ENCODE measurements at regions not wholly inside any gene's neighbourhood (a gene's known extent, or its start where the extent isn't known, plus 50 kb on each side); places are given as distances from the start of the nearest gene placed in this dataset.
"Not testable (repeated sequence)": the region's sequence is repeated elsewhere in the genome, so short reads cannot be mapped to it uniquely, and the experiment has no call there.

DNA sequence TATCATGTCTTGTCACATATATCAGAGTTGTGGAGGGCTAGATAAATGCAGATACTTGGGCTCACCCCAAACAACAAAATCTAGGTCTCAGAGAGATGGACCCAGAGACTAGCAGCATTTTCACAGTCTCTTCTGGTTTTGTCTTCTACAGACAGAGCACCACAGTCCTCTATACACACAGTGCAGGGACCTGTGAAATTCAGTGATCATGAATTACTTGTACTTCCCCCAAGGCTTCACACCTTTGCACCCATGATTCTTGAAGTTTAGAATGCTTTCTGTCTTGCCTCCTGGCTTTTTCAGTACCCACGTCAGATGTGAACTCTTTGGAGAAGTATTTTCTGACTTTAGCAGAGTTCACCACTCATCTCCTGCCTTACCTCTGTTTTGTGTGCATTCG, 371.5 kb upstream of the PRR16 start:
- DNase-seq = no peak

DNA sequence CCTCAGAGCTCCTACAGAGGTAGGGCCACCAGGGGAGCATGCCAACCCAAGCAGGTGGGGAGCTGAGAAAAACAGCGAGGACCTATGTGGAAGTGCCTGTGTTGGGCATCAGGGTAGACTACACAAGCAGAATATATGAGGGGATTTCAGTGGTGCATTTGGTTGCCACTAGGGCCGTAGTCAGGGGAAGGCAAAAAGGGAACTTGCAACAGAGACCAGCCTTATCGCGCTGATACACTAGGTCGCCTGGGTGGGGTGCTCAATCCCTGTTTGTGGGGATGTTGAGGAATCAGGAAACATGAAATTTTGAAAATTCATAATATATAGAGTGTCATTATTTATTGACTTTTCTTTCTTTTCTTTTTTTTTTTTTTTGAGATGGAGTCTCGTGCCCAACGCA, 370.9 kb upstream of the PRR16 start:
- no peak for DNase-seq

DNA sequence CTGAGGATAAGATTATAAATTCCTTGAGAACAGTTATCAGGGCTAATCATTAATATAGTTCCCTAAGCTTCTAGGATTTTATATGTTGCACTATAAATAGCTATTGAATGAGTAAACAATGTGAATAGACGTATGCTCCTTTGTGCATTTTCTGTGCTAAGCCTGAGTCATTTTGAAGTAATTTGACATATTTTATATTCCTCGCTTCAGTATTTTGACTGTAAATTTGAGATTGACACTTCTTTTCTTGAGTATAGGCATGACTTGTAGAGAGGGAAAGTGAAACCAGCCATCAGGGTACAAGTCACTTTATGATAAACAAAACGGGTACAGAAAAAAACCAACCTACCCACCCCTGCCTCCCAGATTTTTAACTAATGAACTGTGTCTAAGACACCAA, 367.7 kb upstream of the PRR16 start:
- no peak for DNase-seq

DNA sequence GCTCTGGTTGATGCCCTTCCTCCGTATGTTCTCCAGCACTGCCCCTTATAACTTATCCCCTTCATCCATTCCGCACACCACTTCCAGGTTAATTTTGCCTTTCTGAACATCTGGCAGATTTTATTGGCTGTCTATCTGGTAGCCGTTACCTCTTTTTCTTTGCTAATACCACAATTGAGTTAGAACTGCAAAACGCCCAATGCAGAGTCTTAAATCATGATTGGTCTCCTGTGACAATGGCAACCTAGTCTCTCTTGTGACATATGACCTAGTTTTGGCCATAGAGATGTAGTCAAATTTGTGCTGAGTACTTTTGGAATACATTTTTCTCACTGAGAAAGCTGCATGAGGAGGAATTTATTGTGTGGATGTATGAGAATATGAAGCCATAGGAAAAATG, 365.7 kb upstream of the PRR16 start:
- DNase-seq = no peak

DNA sequence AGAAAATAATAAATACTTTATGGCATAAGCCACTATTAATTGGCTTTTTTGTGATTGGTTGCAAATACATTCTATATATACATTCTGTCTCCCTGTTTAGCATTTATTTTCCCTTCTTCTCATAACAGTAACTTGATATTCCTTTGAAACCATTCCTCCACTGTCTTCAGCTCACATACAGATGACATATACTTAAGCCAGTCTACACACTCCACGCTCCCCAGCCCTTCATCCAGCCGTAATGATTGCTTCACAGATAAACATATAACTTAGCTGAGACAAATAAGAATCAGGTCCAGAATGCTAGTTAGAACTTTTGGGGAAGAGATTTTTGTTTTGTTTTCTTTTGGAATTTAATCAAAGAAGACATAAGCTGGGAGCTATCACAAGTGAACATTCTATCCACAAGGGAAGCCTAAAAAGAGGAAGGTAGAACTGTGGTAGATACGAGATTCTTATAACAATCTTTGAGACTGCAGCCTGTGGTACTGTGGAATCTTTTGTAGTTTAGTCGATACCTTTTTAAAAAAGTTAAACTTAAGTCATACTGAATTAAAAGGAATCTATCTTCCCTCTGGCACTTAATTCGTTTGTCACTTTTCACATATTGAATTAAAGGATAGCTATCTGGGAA, 365.1 kb upstream of the PRR16 start:
- DNase-seq = no peak

DNA sequence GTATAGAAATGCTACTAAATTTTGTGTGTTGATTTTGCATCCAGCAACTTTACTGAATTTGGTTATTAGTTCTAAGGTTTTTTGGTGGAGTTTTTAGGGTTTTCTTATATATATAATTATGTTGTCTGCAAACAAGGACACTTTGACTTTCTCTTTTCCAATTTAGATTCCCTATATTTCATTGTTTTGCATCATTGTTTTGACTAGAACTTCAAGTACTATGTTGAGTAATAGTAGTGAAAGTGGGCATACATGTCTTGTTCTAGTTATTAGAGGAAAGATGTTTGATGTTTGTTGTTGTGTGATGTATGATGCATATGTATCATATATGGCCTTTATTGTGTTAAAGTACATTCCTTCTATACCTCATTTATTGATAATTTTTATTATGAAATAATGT, 362.3 kb upstream of the PRR16 start:
- DNase-seq = no peak

DNA sequence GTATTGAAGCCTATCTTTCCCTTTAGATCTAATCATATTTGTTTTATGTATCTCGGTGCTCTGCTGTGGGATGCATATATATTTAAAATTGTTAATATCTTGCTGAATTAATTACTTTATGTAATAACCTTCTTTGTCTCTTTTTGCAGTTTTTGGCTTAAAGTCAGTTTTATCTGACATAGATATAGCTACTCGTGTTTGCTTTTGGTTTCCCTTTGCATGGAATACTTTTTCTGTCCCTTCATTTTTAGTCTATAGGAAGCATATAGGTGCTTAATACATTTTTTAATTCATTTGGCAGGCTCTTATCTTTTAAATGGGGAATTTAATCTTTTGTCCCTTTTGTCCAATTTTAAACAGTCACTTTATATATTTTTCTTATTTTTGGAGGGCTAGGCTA, 360.6 kb upstream of the PRR16 start:
- DNase-seq = no peak

DNA sequence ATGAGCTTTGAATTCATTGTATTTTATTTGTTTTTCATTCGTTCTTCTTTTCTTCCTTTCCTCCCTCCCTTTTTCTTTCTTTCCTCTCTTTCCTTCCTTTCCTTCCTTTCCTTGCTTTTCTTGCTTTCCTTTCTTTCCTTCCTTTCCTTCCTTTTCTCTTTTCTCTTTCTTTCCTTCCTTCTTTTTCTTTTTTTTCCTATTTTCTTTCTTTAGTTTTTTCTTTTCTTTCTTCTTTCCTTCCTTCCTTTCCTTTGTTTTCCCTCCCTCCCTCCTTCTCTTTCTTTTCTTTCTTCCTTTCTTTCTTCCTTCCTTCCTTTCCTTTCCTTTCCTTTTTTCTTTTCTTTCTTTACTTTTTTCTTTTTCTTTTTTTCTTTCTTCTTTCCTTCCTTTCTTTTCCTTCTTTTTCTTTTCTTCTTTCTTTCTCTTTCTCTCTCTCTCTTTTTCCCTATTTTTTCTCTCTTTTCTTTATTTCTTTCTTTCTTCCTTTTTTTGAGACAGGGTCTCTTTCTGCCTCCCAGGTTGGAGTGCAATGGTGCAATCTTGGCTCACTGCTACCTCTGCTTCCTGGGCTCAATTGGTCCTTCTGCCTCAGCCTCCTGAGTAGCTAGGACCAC, 357.1 kb upstream of the PRR16 start:
- DNase-seq = no peak

DNA sequence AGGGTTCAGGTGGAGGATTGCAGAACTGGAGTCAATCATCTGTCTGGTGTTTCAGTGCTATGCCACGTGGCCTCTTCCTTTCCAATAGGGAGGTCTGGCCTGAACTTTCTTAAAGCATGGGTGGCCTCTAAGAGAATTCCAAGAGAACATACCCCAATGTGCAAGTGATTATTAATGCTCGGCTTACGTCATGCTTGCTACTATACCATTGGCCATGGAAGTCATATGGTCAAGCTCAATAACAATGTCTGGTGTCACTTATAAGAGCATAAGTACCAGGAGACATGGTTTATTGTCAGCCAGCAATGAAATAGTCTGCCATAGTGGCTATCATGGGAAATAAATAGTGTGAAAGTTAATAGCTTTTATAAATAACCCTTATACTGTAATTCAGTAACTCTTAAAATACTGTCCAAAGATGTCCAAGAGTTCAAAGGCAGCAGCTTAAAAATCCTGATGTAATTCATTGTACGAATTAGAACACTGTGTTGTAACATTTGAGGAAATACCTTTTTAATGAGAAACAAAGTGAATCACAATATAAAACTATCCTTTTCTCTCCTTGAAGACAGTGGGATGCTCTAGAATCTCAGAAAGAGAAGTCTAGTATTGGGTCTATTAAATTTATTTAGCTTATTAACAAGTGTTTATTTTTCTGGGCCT, 355.4 kb upstream of the PRR16 start:
- no peak for DNase-seq

DNA sequence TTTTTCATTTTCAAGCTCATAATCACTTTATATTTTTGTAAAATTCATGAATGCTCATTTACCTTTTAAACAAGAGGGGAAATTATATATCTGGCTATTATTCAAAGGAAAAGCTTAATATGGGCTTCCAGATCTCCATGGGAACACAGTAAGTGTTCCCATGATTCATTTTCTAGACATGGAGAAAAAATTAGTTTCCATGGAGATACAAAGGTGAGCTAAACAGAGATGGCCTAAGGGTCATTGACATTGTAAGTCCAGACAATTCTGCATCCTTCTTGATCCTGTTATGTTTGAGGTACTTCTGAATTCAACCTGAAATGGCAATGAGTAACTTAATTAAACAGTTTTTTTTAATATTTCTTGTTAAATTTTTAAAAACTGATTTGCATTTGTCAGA, 341.4 kb upstream of the PRR16 start:
- DNase-seq = no peak

DNA sequence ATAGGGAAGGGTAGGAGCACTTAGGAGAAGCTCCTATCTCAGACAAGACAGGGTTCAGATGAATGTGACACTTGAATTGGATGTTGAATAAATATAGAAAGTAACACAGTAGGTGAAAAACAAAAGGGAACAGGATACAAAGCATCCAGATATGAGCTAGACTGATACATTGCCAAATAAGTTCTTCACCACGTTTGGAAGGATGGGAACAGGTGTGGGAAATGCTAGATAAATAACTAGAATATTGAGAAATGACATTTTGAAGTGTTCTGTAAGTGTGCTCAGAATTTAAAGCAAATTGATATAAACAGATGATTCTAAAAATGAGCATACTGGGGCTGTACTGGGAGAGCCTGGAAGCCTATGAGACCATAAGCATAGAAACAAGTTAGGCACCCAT, 340.1 kb upstream of the PRR16 start:
- DNase-seq = no peak

DNA sequence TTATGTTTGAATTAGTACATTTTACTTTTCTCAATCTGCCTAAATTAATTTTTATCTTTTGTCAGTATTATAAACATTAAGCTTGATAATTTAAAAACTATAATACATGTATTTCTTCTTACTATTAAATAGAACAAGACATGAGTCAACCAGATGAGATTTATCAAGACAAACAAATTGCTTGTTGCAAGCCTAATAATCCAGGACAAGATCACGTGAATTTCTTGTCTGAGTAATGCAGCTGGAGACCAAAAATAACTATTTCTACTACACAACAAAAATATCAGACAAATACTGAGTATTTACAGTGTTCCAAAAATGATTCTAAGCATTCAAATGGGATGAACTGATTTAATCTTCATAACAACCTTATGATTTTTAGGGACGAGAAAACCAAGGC, 339.1 kb upstream of the PRR16 start:
- DNase-seq = no peak

DNA sequence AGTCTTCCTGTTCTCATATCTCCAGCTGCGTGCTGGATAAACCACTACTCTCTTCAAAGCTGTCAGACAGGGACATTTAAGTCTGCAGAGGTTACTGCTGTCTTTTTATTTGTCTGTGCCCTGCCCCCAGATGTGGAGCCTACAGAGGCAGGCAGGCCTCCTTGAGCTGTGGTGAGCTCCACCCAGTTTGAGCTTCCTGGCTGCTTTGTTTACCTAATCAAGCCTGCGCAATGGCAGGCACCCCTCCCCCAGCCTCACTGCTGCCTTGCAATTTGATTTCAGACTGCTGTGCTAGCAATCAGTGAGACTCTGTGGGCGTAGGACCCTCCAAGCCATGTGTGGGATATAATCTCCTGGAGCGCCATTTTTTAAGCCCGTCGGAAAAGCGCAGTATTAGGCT, 331.8 kb upstream of the PRR16 start:
- not testable (repeated sequence) for DNase-seq

DNA sequence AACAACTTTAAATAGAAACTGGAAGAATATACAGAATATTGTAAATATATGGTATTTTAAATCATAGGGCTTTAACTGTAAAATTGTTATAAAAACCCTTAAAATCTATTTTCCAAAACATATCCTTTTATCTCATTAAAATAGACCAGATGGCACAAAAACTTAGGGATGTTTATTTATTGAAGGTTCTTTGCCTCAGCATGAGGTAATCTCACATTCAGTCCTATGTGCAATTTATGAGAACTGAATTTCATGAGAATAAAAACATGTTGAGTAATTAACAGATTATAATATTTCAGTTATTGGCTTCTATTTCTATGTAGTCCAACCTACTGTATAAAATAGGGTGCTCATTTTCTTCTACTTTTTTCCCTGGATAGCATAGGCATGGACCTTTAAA, 329.2 kb upstream of the PRR16 start:
- no peak for DNase-seq

DNA sequence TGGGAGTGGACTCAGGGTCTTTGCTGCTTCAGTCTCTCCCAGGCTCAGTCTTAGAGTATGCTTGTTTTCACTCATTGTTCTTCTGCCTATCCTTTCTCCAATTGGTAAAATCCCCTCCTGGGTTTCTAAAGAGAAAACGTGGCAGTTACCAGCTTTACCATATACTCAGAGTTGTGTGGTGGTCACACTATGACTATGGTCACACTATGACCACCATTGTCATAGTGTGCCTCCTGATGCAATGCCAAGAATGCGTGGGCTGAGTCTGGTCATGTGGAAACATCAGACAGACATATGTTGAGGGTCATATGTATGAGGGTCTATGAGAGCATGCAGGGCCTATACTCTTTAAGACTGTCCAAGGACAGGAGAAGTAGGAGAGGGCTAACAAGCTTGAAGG, 326.5 kb upstream of the PRR16 start:
- no peak for DNase-seq

DNA sequence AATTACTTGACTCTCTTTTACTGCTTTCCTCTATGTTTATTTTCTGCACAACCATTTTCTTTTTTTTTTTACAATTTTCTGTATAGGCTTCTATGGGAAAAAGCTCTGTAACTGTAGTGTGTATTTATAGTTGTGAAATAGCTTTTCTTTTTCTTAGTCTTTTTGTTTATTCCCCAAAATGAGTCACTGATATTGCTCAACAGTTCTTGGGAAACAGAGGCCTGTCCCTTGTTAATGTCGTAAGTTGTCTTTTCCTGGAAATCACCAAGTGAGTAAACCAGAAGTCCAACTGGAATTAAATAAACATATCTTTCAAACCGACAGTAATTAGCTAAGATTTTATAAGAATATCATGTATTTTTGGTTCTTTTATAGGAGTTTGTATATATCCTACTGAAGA, 325.1 kb upstream of the PRR16 start:
- DNase-seq = no peak

DNA sequence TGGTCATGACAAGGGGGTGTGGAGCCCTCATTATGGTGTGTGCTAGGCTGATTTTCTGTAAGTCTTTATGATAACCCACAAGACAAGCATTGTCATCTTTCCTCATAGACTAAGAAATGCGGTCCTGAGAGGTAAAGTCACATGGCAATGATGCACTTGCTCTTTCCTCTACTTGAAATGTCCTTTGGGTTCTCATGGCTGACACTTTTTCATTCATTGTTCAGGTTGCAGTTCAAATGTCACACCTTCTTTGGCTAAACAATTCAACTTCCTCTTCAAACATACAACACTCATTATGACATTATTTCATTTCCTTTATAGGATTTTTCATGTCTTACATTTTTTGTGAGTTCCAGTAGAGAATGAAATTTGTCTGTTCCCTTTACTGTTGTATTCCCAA, 323.6 kb upstream of the PRR16 start:
- no peak for DNase-seq

DNA sequence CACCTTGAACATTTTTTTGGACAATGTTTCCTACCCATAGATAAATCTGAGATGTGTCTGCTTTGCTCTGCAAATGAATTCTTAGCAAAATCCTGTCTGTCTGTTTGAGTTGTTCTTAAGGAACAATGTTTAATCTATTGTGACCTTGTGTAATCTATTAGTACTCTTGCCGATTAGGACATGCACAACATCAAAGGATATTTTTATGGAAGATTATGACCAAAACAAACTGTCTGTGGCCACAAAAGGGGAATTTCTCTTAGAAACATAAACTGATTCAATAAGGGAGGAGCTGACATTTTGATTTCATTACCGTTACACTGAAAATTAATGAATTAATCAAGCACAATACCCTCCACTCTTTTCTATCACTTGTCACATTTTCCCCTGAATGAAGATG, 323.0 kb upstream of the PRR16 start:
- no peak for DNase-seq

DNA sequence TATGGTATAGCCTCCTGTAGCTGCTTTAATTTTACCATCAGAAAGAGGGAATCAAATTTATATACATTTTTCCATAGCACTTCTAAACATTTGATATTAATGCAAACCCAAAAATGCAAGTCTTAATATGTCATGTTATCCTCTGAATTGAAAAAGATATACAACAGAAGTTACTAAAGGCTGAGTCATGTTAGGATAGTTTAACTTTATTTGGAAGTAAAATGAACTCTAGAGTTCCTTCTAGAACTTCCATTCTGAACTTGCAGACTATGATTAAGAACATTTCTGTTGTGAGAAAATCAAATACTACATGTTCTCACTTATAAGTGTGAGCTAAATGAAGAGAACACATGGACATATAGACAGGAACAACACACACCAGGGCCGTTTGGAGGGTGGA, 317.3 kb upstream of the PRR16 start:
- DNase-seq = no peak

DNA sequence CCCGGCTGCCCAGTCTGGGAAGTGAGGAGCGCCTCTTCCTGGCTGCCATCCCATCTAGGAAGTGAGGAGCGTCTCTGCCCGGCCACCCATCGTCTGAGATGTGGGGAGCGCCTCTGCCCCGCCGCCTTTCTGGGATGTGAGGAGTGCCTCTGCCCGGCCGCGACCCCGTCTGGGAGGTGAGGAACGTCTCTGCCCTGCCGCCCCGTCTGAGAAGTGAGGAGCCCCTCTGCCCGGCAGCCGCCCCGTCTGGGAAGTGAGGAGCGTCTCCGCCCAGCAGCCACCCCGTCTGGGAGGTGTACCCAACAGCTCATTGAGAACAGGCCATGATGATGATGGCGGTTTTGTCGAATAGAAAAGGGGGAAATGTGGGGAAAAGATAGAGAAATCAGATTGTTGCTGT, 316.2 kb upstream of the PRR16 start:
- DNase-seq = not testable (repeated sequence)

DNA sequence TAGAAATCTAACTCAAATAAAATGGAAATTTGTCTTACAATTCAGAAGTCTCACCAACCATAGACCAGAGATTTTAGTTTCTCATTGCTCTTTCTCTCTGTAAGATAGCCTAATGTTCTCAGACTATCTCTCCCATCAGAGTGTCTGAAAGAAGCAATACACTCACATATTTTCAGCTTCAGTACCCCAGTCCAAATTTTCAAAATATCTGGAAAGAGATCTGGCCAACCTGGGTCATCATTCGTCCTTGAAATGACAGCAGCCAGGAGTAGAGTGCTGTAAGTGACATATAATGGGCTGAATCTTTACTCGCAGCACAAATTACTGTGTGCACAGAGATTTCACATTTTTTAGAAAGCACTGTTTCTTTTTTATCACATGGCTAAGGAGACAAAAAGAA, 313.3 kb upstream of the PRR16 start:
- no peak for DNase-seq

DNA sequence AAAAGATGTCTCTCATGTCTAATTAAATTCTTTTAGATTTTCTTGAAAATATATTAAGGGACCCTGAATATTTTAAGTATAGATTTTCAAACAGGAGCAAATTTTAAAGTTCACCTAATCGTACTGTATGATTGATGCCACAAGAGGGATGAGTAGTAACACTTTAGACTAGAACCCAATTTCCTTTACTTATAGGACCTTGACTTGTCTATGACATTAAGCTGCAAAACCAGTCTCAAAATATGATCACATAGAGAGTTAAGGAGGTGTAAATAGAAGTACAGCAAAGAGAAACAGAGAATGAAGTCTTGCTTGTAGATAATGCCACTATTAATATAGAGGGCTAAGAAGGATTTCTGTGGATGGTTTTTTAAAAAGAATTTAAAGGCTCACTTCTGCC, 312.9 kb upstream of the PRR16 start:
- DNase-seq = no peak

DNA sequence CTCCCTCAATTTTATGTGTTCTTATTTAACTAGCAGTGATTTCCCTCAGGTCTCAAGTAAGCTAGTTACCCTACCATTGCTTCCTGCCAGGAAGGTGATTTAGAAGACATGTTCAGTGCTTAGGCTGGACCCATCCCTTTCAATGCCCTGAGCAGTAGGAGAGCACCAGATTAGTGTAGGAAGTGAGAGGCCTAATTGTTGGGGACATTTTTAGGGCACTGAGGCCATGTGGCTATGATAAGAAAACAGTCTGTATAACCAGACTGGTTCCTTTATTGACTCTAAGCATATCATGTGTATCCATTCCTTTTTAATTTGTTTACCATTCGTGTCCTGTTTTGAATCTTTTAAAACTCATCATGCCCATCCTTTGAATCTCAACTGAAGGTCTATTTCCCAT, 312.3 kb upstream of the PRR16 start:
- DNase-seq = no peak

DNA sequence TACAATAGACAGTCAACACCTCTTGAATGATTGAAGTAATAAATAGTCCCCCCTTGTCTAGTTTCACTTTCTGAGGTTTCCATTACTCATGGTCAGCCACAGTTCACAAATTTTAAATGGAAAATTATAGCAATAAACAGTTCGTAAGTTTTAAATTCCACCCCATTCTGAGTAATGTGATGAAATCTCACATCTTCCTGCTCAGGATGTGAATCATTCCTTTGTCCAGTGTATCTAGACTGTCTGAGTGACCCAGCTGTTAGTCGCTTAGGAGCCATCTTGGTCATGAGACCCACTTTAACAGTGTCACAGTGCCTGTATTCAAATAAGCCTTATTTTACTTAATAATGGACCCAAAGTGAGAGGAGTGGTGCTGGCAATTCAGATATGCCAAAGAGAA, 311.6 kb upstream of the PRR16 start:
- DNase-seq = no peak

DNA sequence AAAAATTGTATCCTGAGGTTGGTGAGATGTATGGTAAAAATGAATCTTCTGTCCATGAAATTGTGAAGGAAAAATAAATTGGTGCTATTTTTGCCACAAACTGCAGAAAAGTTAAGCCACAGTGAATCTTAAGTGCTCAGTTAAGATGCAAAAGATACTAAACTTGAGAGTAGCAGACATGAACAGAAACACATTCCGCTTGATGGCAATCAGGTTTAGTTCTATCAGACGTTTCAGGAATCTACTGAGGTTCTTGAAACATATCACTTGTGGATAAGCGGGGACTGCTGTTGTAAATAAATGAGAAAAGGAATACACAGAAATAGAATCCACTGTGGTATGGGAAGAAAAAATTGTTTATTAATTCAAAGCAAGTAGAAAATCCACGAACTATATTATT, 311.2 kb upstream of the PRR16 start:
- DNase-seq = no peak

Measured in activated CD4-positive, CD25-positive, alpha-beta regulatory T cell (primary cell).